Vagina (tissue), 2 donors: ENCODE measurements at regions not wholly inside any gene's neighbourhood (a gene's known extent, or its start where the extent isn't known, plus 50 kb on each side); places are given as distances from the start of the nearest gene placed in this dataset.

Source experiments
- DNase-seq, 2 donors: peaks; one replicate each; pipeline ENCODE4 v3.0.0-alpha.2; 2017; ENCODE audit errors: extremely low spot score in 2 of 2
- H3K27ac ChIP-seq: fragments of 200-600 bp; sonication (generic); one replicate; pipeline ENCODE4 v1.5.1; 2019
- H3K27me3 ChIP-seq: fragments of 200-600 bp; sonication (generic); one replicate; pipeline ENCODE4 v1.5.1; 2019
- H3K36me3 ChIP-seq, 2 donors: fragments of 200-600 bp; sonication (generic); one replicate each; pipeline ENCODE4 v1.5.1; 2017 to 2019
- H3K4me1 ChIP-seq: fragments of 200-600 bp; sonication (generic); one replicate; pipeline ENCODE4 v1.5.1; 2019
- H3K4me3 ChIP-seq, 2 donors: fragments of 200-600 bp; sonication (generic); 1 replicate in 1 of 2; 2 replicates in 1 of 2; pipeline ENCODE4 v1.5.1; 2016 to 2019
- H3K9me3 ChIP-seq: fragments of 200-600 bp; sonication (generic); one replicate; pipeline ENCODE4 v1.5.1; 2019
- CTCF ChIP-seq, 3 experiments: fragments of 450-650 bp in 2 of 3; fragments of 200-600 bp in 1 of 3; sonication (generic) in 1 of 3; IDR thresholded peaks; one replicate each; pipeline ENCODE4 v1.5.1; 2017 to 2019; ENCODE audit warnings: antibody characterized with exemption in 3 of 3, mild to moderate bottlenecking in 2 of 3, moderate library complexity in 2 of 3
- POLR2A ChIP-seq, 2 donors: fragments of 450-650 bp; IDR thresholded peaks; one replicate each; pipeline ENCODE4 v1.6.1; 2017; ENCODE audit warnings: antibody characterized with exemption in 2 of 2, mild to moderate bottlenecking in 2 of 2, moderate library complexity in 2 of 2
- POLR2AphosphoS5 ChIP-seq, 2 donors: sonication (generic); formaldehyde crosslinking; IDR thresholded peaks; one replicate each; pipeline ENCODE4 v1.9.0; 2017; ENCODE audit warnings: antibody characterized with exemption in 2 of 2, mild to moderate bottlenecking in 2 of 2, low read depth in 1 of 2; ENCODE audit not compliant: insufficient read depth in 1 of 2
- intact Hi-C: fragments of 100-400 bp; cut with DNase I; formaldehyde crosslinking; loops from one replicate; pipeline ENCODE4 v1.15.1; 2023

- Histone ChIP-seq H3K27ac (no peak overlapping the region), H3K4me1 (peaks cover 5% of the 10 kb centered on the region), H3K27me3 (no peaks in the 10 kb centered on the region), H3K9me3 (no peaks in the 10 kb centered on the region), H3K36me3 (no peaks in the 10 kb centered on the region), H3K4me3 (no peak overlapping the region)
- TF ChIP-seq POLR2AphosphoS5 (IDR thresholded peaks at IDR 0.05; ENCODE audit: insufficient read depth in 1 of 2, low read depth in 1 of 2) = no peak
- TF ChIP-seq CTCF (IDR thresholded peaks at IDR 0.05) = no peak
- no peak for TF ChIP-seq POLR2A (IDR thresholded peaks at IDR 0.05)
- DNase-seq = peak in 1 of 2 donors; percentile 80
- intact Hi-C loops = no loop called here
Observed at GRCh38 chr10:117632406-117632805, 89.9 kb downstream of the EMX2 start.

- DNase-seq = peak in 1 of 2 donors; percentile 13
- no peak overlapping the region for H3K27ac ChIP-seq
Observed at GRCh38 chr10:117635826-117636225, 93.3 kb downstream of the EMX2 start.

GRCh38 chr10:117638200-117638599, 95.7 kb downstream of the EMX2 start:
- intact Hi-C loops = no loop called here
- Histone ChIP-seq H3K27me3 (no peaks in the 10 kb centered on the region), H3K27ac (no peak overlapping the region), H3K36me3 (no peaks in the 10 kb centered on the region), H3K4me1 (peaks cover 5% of the 10 kb centered on the region), H3K9me3 (no peaks in the 10 kb centered on the region), H3K4me3 (no peak overlapping the region)
- peak in 1 of 2 donors; percentile 1 for DNase-seq
- TF ChIP-seq POLR2A (IDR thresholded peaks at IDR 0.05) = no peak
- no peak for TF ChIP-seq POLR2AphosphoS5 (IDR thresholded peaks at IDR 0.05; ENCODE audit: insufficient read depth in 1 of 2, low read depth in 1 of 2)
- no peak for TF ChIP-seq CTCF (IDR thresholded peaks at IDR 0.05)

More at GRCh38 chr10:117635826-117636225, 93.3 kb downstream of the EMX2 start:
- Histone ChIP-seq H3K4me1 (peaks cover 5% of the 10 kb centered on the region), H3K4me3 (no peak overlapping the region), H3K36me3 (no peaks in the 10 kb centered on the region), H3K27me3 (no peaks in the 10 kb centered on the region), H3K9me3 (no peaks in the 10 kb centered on the region)
- intact Hi-C loops = no loop called here
- no peak for TF ChIP-seq POLR2AphosphoS5 (IDR thresholded peaks at IDR 0.05; ENCODE audit: insufficient read depth in 1 of 2, low read depth in 1 of 2)
- TF ChIP-seq CTCF (IDR thresholded peaks at IDR 0.05) = no peak
- TF ChIP-seq POLR2A (IDR thresholded peaks at IDR 0.05) = no peak

- Histone ChIP-seq H3K4me3 (no peak overlapping the region), H3K9me3 (no peaks in the 10 kb centered on the region), H3K27me3 (no peaks in the 10 kb centered on the region), H3K4me1 (peaks cover 5% of the 10 kb centered on the region), H3K36me3 (no peaks in the 10 kb centered on the region), H3K27ac (no peak overlapping the region)
- DNase-seq = no peak
- intact Hi-C loops = no loop called here
- TF ChIP-seq POLR2AphosphoS5 (IDR thresholded peaks at IDR 0.05; ENCODE audit: insufficient read depth in 1 of 2, low read depth in 1 of 2) = no peak
- no peak for TF ChIP-seq POLR2A (IDR thresholded peaks at IDR 0.05)
- TF ChIP-seq CTCF (IDR thresholded peaks at IDR 0.05) = no peak
Observed at GRCh38 chr10:117638664-117639200, 96.2 kb downstream of the EMX2 start.

- H3K27me3 ChIP-seq = no peaks in the 10 kb centered on the region
- H3K27ac ChIP-seq = no peak overlapping the region
- intact Hi-C loops = no loop called here
- peaks cover 5% of the 10 kb centered on the region for H3K4me1 ChIP-seq
- no peaks in the 10 kb centered on the region for H3K36me3 ChIP-seq
- no peak for TF ChIP-seq POLR2A (IDR thresholded peaks at IDR 0.05)
- no peak for TF ChIP-seq CTCF (IDR thresholded peaks at IDR 0.05)
- no peak for TF ChIP-seq POLR2AphosphoS5 (IDR thresholded peaks at IDR 0.05; ENCODE audit: insufficient read depth in 1 of 2, low read depth in 1 of 2)
- H3K9me3 ChIP-seq = no peaks in the 10 kb centered on the region
- no peak for DNase-seq
- H3K4me3 ChIP-seq = no peak overlapping the region
Observed at GRCh38 chr10:117640406-117640805, 97.9 kb downstream of the EMX2 start.
